ENCODE measurements at regions not wholly inside any gene's neighbourhood (a gene's known extent, or its start where the extent isn't known, plus 50 kb on each side); places are given as distances from the start of the nearest gene placed in this dataset.

- Mint-ChIP-seq H3K9me3 (no peaks in the 10 kb centered on the region), H3K27me3 (peaks cover 31% of the 10 kb centered on the region), H3K4me1 (peaks cover 5% of the 10 kb centered on the region), H3K4me3 (no peak overlapping the region), H3K27ac (no peak overlapping the region), H3K36me3 (no peaks in the 10 kb centered on the region)
- DNase-seq, result no peak
Observed at GRCh38 chr12:94769776-94770759, 119.7 kb upstream of the TMCC3 start.

DNA sequence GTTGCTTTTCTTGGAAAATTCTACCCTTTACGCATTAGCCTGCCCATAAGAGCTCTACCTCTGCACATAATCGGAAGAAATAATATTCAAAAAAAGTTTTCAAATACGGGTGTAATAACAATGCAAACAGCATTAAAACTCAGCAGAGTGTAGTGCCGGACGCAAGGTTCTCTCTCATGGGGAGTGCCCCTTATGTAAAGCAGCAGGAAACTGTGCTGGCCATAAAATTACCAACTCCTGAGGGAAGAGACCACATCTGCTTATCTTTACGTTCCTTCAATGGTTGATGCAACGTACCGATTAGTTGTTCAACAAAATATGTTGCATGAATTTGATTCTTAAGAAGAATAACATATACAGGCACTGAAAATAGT, 118.7 kb upstream of the TMCC3 start:
- no peak for DNase-seq
- no peaks in the 10 kb centered on the region for H3K36me3 Mint-ChIP-seq
- H3K27ac Mint-ChIP-seq, result no peak overlapping the region
- peaks cover 35% of the 10 kb centered on the region for H3K27me3 Mint-ChIP-seq
- H3K4me3 Mint-ChIP-seq, result no peak overlapping the region
- no peaks in the 10 kb centered on the region for H3K9me3 Mint-ChIP-seq
- peaks cover 5% of the 10 kb centered on the region for H3K4me1 Mint-ChIP-seq

- Mint-ChIP-seq H3K9me3 (no peaks in the 10 kb centered on the region), H3K27me3 (peaks cover 35% of the 10 kb centered on the region), H3K27ac (no peak overlapping the region), H3K36me3 (no peaks in the 10 kb centered on the region), H3K4me3 (no peak overlapping the region), H3K4me1 (peaks cover 5% of the 10 kb centered on the region)
- DNase-seq, result no peak
Observed at GRCh38 chr12:94768398-94769046, 118.2 kb upstream of the TMCC3 start.

GRCh38 chr12:94767956-94768355, 117.6 kb upstream of the TMCC3 start:
- Mint-ChIP-seq H3K9me3 (no peaks in the 10 kb centered on the region), H3K36me3 (no peaks in the 10 kb centered on the region), H3K4me3 (no peak overlapping the region), H3K27ac (no peak overlapping the region), H3K4me1 (peaks cover 5% of the 10 kb centered on the region), H3K27me3 (peaks cover 35% of the 10 kb centered on the region)
- no peak for DNase-seq

- no peak for DNase-seq
- no peaks in the 10 kb centered on the region for H3K9me3 Mint-ChIP-seq
- no peak overlapping the region for H3K27ac Mint-ChIP-seq
- no peak overlapping the region for H3K4me3 Mint-ChIP-seq
- H3K27me3 Mint-ChIP-seq, result peaks cover 32% of the 10 kb centered on the region
- H3K36me3 Mint-ChIP-seq, result no peaks in the 10 kb centered on the region
- peaks cover 5% of the 10 kb centered on the region for H3K4me1 Mint-ChIP-seq
Observed at GRCh38 chr12:94766397-94766796, 116.0 kb upstream of the TMCC3 start.

- no peak for DNase-seq
- H3K4me3 Mint-ChIP-seq, result no peak overlapping the region
- H3K9me3 Mint-ChIP-seq, result no peaks in the 10 kb centered on the region
- H3K36me3 Mint-ChIP-seq, result no peaks in the 10 kb centered on the region
- peaks cover 18% of the 10 kb centered on the region for H3K27me3 Mint-ChIP-seq
- H3K4me1 Mint-ChIP-seq, result no peaks in the 10 kb centered on the region
- no peak overlapping the region for H3K27ac Mint-ChIP-seq
Observed at GRCh38 chr12:94763462-94763861, 113.1 kb upstream of the TMCC3 start.

DNA sequence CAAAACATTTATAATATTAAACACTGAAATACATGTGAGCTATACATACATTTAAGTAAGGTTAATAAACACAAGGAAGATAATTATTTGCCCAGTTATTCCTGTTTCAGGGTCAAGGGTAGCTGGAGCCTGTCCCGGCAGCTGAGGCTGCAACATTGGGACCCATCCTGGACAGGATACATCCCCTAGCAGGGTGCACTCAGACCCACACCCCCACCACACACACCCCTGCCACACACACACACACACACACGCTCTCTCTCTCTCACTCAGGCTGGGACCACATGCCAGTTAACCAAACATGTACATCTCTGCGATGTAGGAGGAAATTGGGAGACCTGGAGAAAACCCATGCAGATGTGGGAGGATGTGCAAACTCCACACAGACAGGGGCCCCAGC, 112.6 kb upstream of the TMCC3 start:
- no peak for DNase-seq
- no peaks in the 10 kb centered on the region for H3K9me3 Mint-ChIP-seq
- no peak overlapping the region for H3K27ac Mint-ChIP-seq
- peaks cover 17% of the 10 kb centered on the region for H3K27me3 Mint-ChIP-seq
- no peaks in the 10 kb centered on the region for H3K4me1 Mint-ChIP-seq
- H3K4me3 Mint-ChIP-seq, result no peak overlapping the region
- no peaks in the 10 kb centered on the region for H3K36me3 Mint-ChIP-seq

DNA sequence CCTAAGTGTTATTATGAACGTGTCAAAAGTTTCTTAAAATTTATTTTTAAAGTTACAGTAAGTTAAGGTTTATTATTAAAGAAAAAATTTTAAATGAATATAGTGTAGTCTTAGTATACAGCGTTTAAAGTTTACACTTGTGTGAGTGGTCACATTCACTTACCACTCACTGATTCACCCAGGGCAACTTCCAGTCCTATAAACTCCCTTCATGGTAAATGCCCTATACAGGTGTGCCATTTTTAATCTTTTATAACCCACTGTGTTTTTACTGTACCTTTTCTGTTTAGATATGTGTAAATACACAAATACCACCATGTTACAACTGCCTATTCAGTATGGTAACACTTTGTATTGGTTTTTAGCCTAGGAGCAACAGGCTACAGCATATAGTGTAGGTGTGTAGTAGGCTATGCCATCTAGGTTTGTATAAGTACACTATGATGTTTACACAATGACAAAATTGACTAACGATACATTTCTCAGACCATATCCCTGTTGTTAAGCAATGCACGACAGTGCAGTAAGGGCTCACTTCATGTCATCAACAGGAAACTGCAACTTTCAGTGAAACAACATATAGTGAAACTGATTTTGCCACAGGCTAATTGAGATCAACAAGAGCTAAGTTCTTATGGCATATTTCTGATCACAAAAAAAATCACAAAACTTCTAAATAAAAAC, 112.0 kb upstream of the TMCC3 start:
- H3K4me1 Mint-ChIP-seq, result no peaks in the 10 kb centered on the region
- peaks cover 15% of the 10 kb centered on the region for H3K27me3 Mint-ChIP-seq
- no peaks in the 10 kb centered on the region for H3K9me3 Mint-ChIP-seq
- no peak for DNase-seq
- H3K27ac Mint-ChIP-seq, result no peak overlapping the region
- no peak overlapping the region for H3K4me3 Mint-ChIP-seq
- no peaks in the 10 kb centered on the region for H3K36me3 Mint-ChIP-seq

DNA sequence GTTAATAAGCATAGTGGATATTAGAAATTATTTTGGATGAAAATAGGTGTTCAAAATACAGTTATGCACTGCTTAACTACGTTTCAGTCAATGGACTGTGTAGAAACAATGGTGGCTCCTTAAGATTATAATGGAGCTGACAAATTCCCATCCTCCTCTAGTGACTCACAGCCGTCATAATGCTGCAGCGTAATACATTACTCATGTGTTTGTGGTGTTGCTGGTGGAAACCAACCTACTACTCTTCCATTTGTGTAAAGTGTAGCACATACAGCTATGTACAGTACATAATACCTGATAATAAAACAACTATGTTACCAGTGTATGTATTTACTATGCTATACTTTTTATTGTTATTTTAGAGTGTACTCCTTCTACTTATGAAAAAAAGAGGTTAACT, 111.2 kb upstream of the TMCC3 start:
- no peak overlapping the region for H3K27ac Mint-ChIP-seq
- H3K27me3 Mint-ChIP-seq, result peaks cover 8% of the 10 kb centered on the region

GRCh38 chr12:94760786-94761185, 110.4 kb upstream of the TMCC3 start:
- no peaks in the 10 kb centered on the region for H3K9me3 Mint-ChIP-seq
- no peak overlapping the region for H3K4me3 Mint-ChIP-seq
- H3K27ac Mint-ChIP-seq, result no peak overlapping the region
- peaks cover 8% of the 10 kb centered on the region for H3K27me3 Mint-ChIP-seq
- no peaks in the 10 kb centered on the region for H3K36me3 Mint-ChIP-seq
- H3K4me1 Mint-ChIP-seq, result no peaks in the 10 kb centered on the region
- DNase-seq, result no peak

More for the DNA sequence above, 111.2 kb upstream of the TMCC3 start:
- H3K36me3 Mint-ChIP-seq, result no peaks in the 10 kb centered on the region
- H3K4me3 Mint-ChIP-seq, result no peak overlapping the region
- no peaks in the 10 kb centered on the region for H3K4me1 Mint-ChIP-seq
- DNase-seq, result no peak
- no peaks in the 10 kb centered on the region for H3K9me3 Mint-ChIP-seq

DNA sequence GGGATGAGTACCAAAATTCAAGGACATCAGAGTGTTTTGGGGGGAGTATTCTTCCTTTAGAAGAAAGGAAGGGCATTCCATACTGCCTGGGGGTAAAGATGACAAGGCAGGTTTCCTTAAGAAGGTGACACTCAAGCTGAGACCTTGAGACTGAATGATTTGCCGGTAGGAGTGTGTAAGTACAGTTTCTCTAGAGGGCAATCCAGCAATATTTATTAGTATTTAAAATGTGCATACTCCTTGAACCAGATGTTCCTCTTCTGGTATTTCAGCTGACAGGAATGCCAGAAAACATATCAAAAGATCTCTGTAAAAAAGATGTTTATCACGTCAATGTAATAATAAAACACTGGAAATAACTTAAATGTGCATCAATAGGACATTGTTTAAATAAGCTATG, 106.4 kb upstream of the TMCC3 start:
- Mint-ChIP-seq H3K36me3 (no peaks in the 10 kb centered on the region), H3K4me1 (no peaks in the 10 kb centered on the region), H3K27me3 (no peaks in the 10 kb centered on the region), H3K27ac (no peak overlapping the region), H3K9me3 (no peaks in the 10 kb centered on the region), H3K4me3 (no peak overlapping the region)
- DNase-seq, result no peak

GRCh38 chr12:94755598-94755997, 105.2 kb upstream of the TMCC3 start:
- DNase-seq, result no peak
- H3K9me3 Mint-ChIP-seq, result no peaks in the 10 kb centered on the region
- no peaks in the 10 kb centered on the region for H3K36me3 Mint-ChIP-seq
- H3K27me3 Mint-ChIP-seq, result no peaks in the 10 kb centered on the region
- H3K4me1 Mint-ChIP-seq, result no peaks in the 10 kb centered on the region
- no peak overlapping the region for H3K4me3 Mint-ChIP-seq
- no peak overlapping the region for H3K27ac Mint-ChIP-seq

GRCh38 chr12:94754653-94755052, 104.3 kb upstream of the TMCC3 start:
- DNase-seq, result no peak
- no peaks in the 10 kb centered on the region for H3K36me3 Mint-ChIP-seq
- H3K4me3 Mint-ChIP-seq, result no peak overlapping the region
- no peaks in the 10 kb centered on the region for H3K27me3 Mint-ChIP-seq
- H3K4me1 Mint-ChIP-seq, result no peaks in the 10 kb centered on the region
- H3K27ac Mint-ChIP-seq, result no peak overlapping the region
- no peaks in the 10 kb centered on the region for H3K9me3 Mint-ChIP-seq

- no peak for DNase-seq
- no peaks in the 10 kb centered on the region for H3K9me3 Mint-ChIP-seq
- no peak overlapping the region for H3K27ac Mint-ChIP-seq
- no peaks in the 10 kb centered on the region for H3K36me3 Mint-ChIP-seq
- H3K4me3 Mint-ChIP-seq, result no peak overlapping the region
- no peaks in the 10 kb centered on the region for H3K4me1 Mint-ChIP-seq
- H3K27me3 Mint-ChIP-seq, result no peaks in the 10 kb centered on the region
Observed at GRCh38 chr12:94753036-94753679, 102.8 kb upstream of the TMCC3 start.

- H3K36me3 Mint-ChIP-seq, result no peaks in the 10 kb centered on the region
- no peaks in the 10 kb centered on the region for H3K9me3 Mint-ChIP-seq
- DNase-seq, result no peak
Observed at GRCh38 chr12:94750864-94751263, 100.5 kb upstream of the TMCC3 start.

More at GRCh38 chr12:94750864-94751263, 100.5 kb upstream of the TMCC3 start:
- Mint-ChIP-seq H3K27ac (no peak overlapping the region), H3K27me3 (no peaks in the 10 kb centered on the region), H3K4me1 (no peaks in the 10 kb centered on the region), H3K4me3 (no peak overlapping the region)

Data from activated naive CD8-positive, alpha-beta T cell treated with anti-CD3 and anti-CD28 coated beads for 36 hours (primary cell).